Embryonic facial prominence (tissue), 1 donor: ENCODE measurements at regions not wholly inside any gene's neighbourhood (a gene's known extent, or its start where the extent isn't known, plus 50 kb on each side); places are given as distances from the start of the nearest gene placed in this dataset.

ENCODE experiments used
- DNase-seq: peaks from one replicate; pipeline ENCODE4 v3.0.0-alpha.2; 2016; ENCODE audit errors: extremely low spot score

DNA sequence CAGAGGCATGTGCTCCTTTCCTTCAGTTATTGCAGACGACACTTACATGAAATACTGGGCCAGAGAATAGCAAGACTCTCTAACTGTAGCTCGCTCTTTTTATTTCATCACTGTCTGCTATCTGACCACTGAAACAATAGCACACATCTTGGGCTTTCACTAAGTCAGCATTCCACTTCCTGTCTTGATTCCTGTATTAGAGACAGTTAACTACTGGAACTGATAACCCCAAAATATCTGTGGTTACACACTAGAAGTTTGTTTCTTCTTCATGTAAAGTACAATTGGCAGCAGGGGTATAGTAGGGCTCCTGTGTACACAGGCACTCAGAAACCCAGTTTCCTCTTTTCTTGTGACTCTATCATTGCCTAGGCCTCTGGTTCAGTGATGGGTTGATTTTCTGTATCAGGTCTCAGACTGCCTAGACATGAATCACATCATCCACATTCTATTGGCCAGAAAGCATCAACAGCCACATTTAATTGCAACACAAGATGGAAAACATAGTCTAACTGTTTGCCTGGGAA lies 230.2 kb upstream of the CD96 start:
- no peak for DNase-seq

GRCh38 chr3:111314181-111314873 lies 227.7 kb upstream of the CD96 start:
- DNase-seq, result no peak

GRCh38 chr3:111314898-111315297 lies 227.1 kb upstream of the CD96 start:
- no peak for DNase-seq

GRCh38 chr3:111315930-111316587 lies 225.9 kb upstream of the CD96 start:
- DNase-seq, result no peak

- DNase-seq, result no peak
These were observed 223.7 kb upstream of the CD96 start for GRCh38 chr3:111318289-111318688.

- DNase-seq, result no peak
These were observed 222.4 kb upstream of the CD96 start for GRCh38 chr3:111319598-111319997.

- DNase-seq, result no peak
These were observed 220.2 kb upstream of the CD96 start for GRCh38 chr3:111321786-111322185.

DNA sequence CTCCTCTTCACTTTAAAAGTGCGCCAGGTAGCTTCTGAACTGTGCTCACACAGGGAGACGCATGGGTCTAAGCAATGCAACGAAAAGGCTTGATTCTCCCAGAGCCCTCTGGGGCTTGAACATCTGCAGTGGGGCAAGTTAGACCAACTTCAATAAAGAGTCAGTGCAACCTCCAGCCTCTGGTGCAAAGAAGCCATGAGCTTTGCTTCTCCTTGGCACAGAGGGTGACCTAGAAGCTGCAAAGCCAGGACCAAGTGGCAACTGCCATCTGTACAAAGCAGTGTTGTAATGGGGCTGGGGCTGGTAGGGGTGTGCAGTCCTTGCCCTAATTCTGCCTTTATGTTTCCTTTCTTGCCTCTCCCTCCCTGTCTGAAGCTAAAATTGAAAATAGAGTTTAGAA lies 219.0 kb upstream of the CD96 start:
- no peak for DNase-seq

DNA sequence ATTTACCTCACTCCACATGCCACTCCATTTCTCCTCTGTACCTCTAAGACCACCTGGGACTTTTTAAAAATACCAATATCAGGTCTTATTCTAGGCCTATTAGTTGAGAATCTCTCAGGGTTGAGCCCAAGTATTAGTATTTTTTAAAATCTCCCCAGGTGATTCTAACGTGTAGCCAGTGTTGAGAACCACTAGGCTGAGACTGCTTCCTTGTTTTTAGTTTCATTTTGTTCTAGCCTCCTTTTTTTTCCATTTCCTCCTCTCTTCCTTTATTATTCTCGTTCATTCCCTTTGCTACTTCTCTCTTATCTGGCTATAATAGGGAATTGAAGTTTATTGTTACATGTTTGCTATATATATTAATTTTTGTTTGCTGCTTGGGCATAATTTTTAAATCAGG lies 217.8 kb upstream of the CD96 start:
- DNase-seq, result no peak

DNA sequence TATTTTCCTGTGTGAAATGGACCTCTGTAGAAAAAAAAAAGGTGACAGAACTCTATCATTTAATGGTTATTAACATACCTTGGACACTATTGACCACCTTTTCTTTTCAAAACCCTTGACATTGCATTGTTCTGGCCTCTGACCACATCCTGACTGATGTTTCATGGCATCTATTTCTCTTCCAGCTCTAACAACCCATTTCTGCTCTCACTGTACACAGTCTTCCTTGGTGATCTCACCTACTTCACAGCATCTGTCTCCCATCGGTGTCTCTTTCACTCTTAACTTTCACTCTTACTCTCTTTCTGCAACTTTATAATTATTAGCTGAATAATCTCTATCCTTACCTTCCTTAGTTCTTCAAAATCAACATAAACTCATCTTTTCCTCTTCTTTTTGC lies 217.4 kb upstream of the CD96 start:
- DNase-seq, result no peak

GRCh38 chr3:111325160-111325718 lies 216.8 kb upstream of the CD96 start:
- DNase-seq, result no peak

DNA sequence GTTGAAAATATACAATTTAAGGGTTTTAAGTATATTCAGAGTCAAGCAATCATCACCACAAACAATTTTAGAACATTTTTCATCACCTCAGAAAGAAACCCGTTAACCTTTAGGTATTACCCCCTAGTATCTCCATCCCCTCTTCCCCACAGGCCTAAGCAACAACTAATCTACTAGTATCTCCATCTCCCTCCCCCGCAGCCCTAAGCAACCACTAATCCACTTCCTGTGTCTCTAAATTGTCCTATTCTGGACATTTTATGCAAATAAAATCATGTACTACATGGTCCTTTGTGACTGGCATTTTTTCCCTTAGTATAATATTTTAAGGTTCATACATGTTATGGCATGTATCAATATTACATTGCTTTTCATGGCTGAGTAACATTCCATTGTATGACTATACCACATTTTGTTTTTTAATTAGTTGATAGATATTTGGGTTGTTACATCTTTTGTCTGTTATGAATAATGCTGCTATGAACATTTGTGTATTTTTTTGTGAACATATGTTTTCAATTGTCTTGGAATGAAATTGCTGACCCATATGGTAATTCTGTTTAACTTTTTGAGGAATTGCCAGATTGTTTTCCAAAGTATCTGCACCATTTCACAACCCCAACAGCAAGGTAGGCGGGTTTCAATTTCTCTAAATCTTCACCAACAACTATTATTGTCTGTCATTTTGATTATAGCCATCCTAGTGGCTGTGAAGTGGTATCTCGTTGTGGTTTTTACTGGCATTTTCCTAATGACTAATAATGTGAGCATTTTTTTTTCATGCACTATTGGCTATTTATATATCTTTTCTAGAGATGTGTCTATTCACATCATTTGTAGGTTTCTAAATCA lies 215.6 kb upstream of the CD96 start:
- DNase-seq, result no peak

- DNase-seq, result no peak
These were observed 210.7 kb upstream of the CD96 start for GRCh38 chr3:111331306-111331705.

DNA sequence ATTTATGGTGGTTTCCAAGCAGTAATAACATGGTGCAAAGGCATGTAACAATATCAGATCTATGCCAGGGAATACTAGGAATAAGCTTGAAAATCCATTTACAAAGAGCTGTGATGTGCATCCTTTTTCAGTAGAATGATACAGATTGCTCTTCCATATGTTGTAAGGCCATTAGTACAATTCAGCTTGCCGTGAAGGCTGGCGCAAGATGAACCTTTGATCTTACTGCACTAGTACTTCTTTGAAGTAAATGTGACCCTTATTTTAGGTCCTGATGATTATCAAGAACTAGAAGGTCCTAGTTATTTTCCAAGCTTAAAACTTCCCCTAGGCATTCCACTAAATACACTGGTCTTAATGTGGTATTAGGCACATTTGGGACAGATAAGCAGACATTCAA lies 210.1 kb upstream of the CD96 start:
- DNase-seq, result no peak

- no peak for DNase-seq
These were observed 209.4 kb upstream of the CD96 start for GRCh38 chr3:111332488-111333080.

DNA sequence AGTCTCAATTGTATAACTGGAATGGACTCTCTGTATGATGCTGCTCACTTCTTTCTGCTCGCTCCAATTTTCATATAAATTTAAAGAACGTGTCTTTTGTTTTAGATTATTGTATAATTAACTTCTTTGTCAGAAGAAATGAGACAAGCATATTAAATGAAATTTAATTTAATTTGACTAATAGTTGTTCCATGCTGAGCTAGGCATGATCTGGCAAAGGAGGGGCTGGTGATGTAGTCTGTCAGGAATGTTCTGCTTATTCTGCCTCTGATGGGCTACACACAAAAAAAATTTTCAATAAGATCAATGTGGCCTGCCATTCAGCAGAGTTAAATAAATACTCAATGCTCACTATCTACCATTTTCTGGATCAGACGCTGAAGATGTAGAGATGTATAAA lies 208.4 kb upstream of the CD96 start:
- no peak for DNase-seq

GRCh38 chr3:111335512-111336303 lies 206.3 kb upstream of the CD96 start:
- DNase-seq, result no peak

DNA sequence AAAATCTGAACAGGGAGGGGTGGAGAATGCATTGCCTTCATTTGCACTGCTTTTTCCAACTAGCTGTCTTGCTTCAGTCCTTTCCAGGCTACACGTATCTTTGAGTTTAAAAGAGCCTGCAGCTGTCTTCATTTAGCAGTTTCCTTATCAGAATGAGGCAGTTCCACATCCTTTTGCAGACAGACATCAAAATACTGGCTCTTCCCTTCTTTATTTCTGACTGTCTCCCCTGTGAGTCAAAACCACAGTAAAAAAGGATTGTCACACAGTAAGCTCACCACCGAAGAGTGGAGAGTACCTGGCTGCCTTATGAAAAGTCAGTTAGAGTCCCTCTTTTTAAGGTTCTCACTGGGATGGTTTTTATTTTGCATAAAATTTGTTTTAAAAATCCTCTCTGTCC lies 205.5 kb upstream of the CD96 start:
- DNase-seq, result no peak

- DNase-seq, result no peak
These were observed 203.8 kb upstream of the CD96 start for GRCh38 chr3:111338059-111338698.

- DNase-seq, result no peak
These were observed 203.0 kb upstream of the CD96 start for GRCh38 chr3:111339017-111339416.

GRCh38 chr3:111351334-111351733 lies 190.7 kb upstream of the CD96 start:
- no peak for DNase-seq
